VCaP (cell line): ENCODE measurements at regions not wholly inside any gene's neighbourhood (a gene's known extent, or its start where the extent isn't known, plus 50 kb on each side); places are given as distances from the start of the nearest gene placed in this dataset.

Experiments used
- H3K27ac ChIP-seq: fragments of 450-650 bp; 2 replicates; pipeline ENCODE4 v1.5.1; 2017
- CTCF ChIP-seq: fragments of 450-650 bp; conservative IDR thresholded peaks from 2 replicates; pipeline ENCODE4 v1.5.1; 2017; ENCODE audit warnings: mild to moderate bottlenecking, moderate library complexity

- H3K27ac ChIP-seq, result no peak overlapping the region
- TF ChIP-seq CTCF, result no peak
Observed at GRCh38 chr10:123395906-123396305, 241.7 kb downstream of the BUB3 start.

DNA sequence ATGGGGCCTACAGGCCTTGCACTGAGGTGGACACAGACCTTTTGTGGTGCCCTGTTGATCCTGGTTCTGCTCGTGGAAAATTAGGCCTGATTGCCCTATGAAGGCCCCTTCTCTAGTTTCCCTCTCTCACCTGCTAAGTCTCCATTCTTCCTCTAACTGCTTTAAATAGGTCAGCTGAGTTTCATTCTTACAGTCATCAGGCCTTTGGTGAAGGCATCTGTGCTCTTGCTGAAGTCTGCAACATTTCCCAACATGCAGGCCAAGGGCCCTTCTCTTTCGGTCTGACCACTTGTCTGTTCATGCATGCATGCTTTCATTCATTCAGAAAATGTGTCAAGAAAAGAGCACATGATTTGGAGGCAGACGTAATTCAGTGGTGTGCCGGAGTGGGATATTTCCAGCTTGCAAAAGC, 244.0 kb downstream of the BUB3 start:
- no peak overlapping the region for H3K27ac ChIP-seq

DNA sequence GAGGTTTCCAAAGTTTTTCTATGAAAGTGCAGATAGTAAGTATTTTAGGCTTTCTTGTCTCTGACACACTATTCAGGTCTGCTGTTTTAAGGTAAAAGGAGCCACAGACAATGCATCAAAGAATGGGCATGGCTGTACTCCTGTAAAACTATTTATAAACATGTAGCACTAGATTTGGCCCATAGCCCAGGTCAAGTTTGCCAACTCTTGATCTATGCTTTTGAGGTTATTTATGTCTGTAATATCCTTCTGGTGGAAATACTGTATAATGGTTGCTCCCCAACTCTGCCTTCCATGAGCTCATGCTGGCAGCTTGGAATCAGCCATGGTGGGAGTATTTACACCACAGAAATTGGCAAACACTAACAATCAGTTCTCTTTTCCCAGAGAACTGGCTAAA, 244.6 kb downstream of the BUB3 start:
- TF ChIP-seq CTCF, result no peak
- no peak overlapping the region for H3K27ac ChIP-seq

More for the DNA sequence above, 244.0 kb downstream of the BUB3 start:
- TF ChIP-seq CTCF, result no peak

- no peak overlapping the region for H3K27ac ChIP-seq
- TF ChIP-seq CTCF, result no peak
Observed at GRCh38 chr10:123399276-123399839, 245.2 kb downstream of the BUB3 start.

- TF ChIP-seq CTCF, result no peak
- H3K27ac ChIP-seq, result no peak overlapping the region
Observed at GRCh38 chr10:123402021-123402420, 247.8 kb downstream of the BUB3 start.

DNA sequence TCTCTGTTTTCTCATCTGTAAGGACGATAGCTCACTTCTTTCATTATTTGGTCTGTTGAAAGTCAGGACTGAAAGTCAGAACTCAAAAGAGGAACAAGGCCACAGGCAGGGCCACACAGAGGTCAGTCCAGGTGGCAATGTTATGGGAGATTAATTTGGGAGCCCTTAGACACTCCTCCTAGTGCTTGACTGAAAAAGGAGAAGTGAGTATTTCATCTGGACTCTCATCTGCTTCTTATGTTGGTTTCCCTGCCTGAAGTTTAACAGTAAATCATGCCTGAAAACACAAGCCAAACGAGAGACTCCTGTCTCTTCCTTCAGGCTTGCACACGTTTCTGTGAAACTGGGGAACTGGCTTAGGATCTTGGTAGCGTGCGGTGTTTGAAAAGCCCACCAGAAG, 248.5 kb downstream of the BUB3 start:
- no peak overlapping the region for H3K27ac ChIP-seq
- no peak for TF ChIP-seq CTCF

DNA sequence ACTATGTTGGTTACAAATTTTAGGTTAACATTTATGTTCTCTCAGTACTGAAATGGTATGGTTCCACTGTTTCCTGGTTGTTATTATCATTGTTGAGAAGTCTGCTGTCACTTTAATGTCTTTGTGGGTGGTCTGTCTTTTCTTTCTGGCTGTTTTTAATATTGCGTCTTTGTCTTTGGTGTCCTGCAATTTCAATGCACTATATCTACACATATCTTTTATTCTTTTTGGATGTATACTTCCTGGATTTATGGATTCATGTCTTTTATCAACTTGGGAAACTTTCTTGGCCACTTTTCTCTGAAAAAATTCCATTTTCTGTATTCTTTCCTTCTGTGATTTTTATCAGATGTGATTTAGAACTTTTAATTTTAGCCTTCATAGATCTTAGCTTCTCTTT, 250.2 kb downstream of the BUB3 start:
- TF ChIP-seq CTCF, result no peak
- no peak overlapping the region for H3K27ac ChIP-seq
